Natural killer cell (primary cell): ENCODE measurements at regions not wholly inside any gene's neighbourhood (a gene's known extent, or its start where the extent isn't known, plus 50 kb on each side); places are given as distances from the start of the nearest gene placed in this dataset.

Experiments used
- ATAC-seq, 3 donors: fragments of 150-1000 bp in 2 of 3; fragments of 200-7000 bp in 1 of 3; cut with Tn5 transposase; 1 replicate in 1 of 3; 2 replicates in 2 of 3; pipeline ENCODE4 v1.10.0; 2021; ENCODE audit warnings: mild to moderate bottlenecking in 2 of 3, moderate library complexity in 2 of 3
- DNase-seq, 2 donors: peaks; one replicate each; pipeline versions ENCODE4 v3.0.0 to v3.0.0-alpha.2; 2013 to 2021; ENCODE audit warnings: mixed read lengths in 1 of 2
- H3K27ac ChIP-seq: one replicate; pipeline ENCODE4 v1.5.1; 2013; ENCODE audit warnings: mild to moderate bottlenecking, low read length
- H3K27me3 ChIP-seq: one replicate; pipeline ENCODE4 v1.6.1; 2013; ENCODE audit warnings: low read length; ENCODE audit not compliant: control insufficient read depth, insufficient read depth
- H3K36me3 ChIP-seq: one replicate; pipeline ENCODE4 v1.6.1; 2013; ENCODE audit warnings: low read length; ENCODE audit not compliant: control insufficient read depth, insufficient read depth
- H3K4me1 ChIP-seq: one replicate; pipeline ENCODE4 v1.6.1; 2013; ENCODE audit warnings: low read length; ENCODE audit not compliant: control insufficient read depth, insufficient read depth
- H3K4me3 ChIP-seq: one replicate; pipeline ENCODE4 v1.5.1; 2013; ENCODE audit warnings: low read length
- H3K9me3 ChIP-seq: one replicate; pipeline ENCODE4 v1.6.1; 2013; ENCODE audit warnings: low read length; ENCODE audit not compliant: control insufficient read depth, insufficient read depth
- H3K27ac Mint-ChIP-seq, 2 donors: one replicate each; pipeline ENCODE4 v1.8.0; 2022; ENCODE audit warnings: mild to moderate bottlenecking in 2 of 2, mixed read lengths in 2 of 2, moderate library complexity in 1 of 2
- H3K27me3 Mint-ChIP-seq, 2 donors: one replicate each; pipeline ENCODE4 v1.8.0; 2022; ENCODE audit warnings: low read depth in 2 of 2, mixed read lengths in 2 of 2
- H3K36me3 Mint-ChIP-seq: one replicate; pipeline ENCODE4 v1.8.0; 2022; ENCODE audit warnings: mixed read lengths
- H3K4me1 Mint-ChIP-seq, 2 donors: one replicate each; pipeline ENCODE4 v1.8.0; 2022; ENCODE audit warnings: mixed read lengths in 2 of 2
- H3K4me3 Mint-ChIP-seq: one replicate; pipeline ENCODE4 v1.8.0; 2022; ENCODE audit warnings: mild to moderate bottlenecking, moderate library complexity, mixed read lengths
- H3K9me3 Mint-ChIP-seq, 2 donors: one replicate each; pipeline ENCODE4 v1.8.0; 2022; ENCODE audit warnings: mixed read lengths in 2 of 2
- whole genome bisulfite sequencing: methylation state at CpG from one replicate; pipeline ENCODE4 v1.1.7; 2013; ENCODE audit warnings: missing lambda C conversion rate; ENCODE audit not compliant: insufficient coverage; 5-methylcytosine and 5-hydroxymethylcytosine counted together
- intact Hi-C: fragments of 100-400 bp; cut with micrococcal nuclease; formaldehyde crosslinking; loops from one replicate; pipeline ENCODE4 v1.14.2; 2022
- TF ChIP-seq, protein P1 (sequence below): fragments of 200-600 bp; IDR thresholded peaks from one replicate; pipeline ENCODE4 v1.8.0; 2022; ENCODE audit warnings: antibody characterized with exemption

- Mint-ChIP-seq H3K4me3 (no peak overlapping the region), H3K36me3 (no peaks in the 10 kb centered on the region), H3K27ac (no peak overlapping the region), H3K4me1 (no peaks in the 10 kb centered on the region), H3K9me3 (no peaks in the 10 kb centered on the region), H3K27me3 (peaks cover 0 to 8% of the 10 kb centered on the region in 2 donors)
- Histone ChIP-seq H3K4me3 (no peak overlapping the region), H3K9me3 (no peaks in the 10 kb centered on the region), H3K36me3 (no peaks in the 10 kb centered on the region), H3K4me1 (no peaks in the 10 kb centered on the region), H3K27ac (no peak overlapping the region), H3K27me3 (no peaks in the 10 kb centered on the region)
- TF ChIP-seq, protein P1, sequence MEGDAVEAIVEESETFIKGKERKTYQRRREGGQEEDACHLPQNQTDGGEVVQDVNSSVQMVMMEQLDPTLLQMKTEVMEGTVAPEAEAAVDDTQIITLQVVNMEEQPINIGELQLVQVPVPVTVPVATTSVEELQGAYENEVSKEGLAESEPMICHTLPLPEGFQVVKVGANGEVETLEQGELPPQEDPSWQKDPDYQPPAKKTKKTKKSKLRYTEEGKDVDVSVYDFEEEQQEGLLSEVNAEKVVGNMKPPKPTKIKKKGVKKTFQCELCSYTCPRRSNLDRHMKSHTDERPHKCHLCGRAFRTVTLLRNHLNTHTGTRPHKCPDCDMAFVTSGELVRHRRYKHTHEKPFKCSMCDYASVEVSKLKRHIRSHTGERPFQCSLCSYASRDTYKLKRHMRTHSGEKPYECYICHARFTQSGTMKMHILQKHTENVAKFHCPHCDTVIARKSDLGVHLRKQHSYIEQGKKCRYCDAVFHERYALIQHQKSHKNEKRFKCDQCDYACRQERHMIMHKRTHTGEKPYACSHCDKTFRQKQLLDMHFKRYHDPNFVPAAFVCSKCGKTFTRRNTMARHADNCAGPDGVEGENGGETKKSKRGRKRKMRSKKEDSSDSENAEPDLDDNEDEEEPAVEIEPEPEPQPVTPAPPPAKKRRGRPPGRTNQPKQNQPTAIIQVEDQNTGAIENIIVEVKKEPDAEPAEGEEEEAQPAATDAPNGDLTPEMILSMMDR, result no peak
- 78% methylated on average over 7 of the region's 7 CpGs for WGBS
- intact Hi-C loops, result no loop called here
- DNase-seq (no peak), ATAC-seq (no peak)
These were observed 424.4 kb downstream of the TCERG1L start for GRCh38 chr10:130887170-130887569.

- peaks cover 0 to 8% of the 10 kb centered on the region in 2 donors for H3K27me3 Mint-ChIP-seq
- intact Hi-C loops, result no loop called here
- no peaks in the 10 kb centered on the region for H3K9me3 ChIP-seq
- H3K27ac Mint-ChIP-seq, result no peak overlapping the region
- ATAC-seq, result no peak
- H3K4me3 Mint-ChIP-seq, result no peak overlapping the region
- TF ChIP-seq, protein P1, result no peak
- H3K36me3 Mint-ChIP-seq, result no peaks in the 10 kb centered on the region
- H3K4me1 ChIP-seq, result no peaks in the 10 kb centered on the region
- DNase-seq, result no peak
- H3K27ac ChIP-seq, result no peak overlapping the region
- WGBS, result 77% methylated on average over 2 of the region's 2 CpGs
- no peaks in the 10 kb centered on the region for H3K4me1 Mint-ChIP-seq
- no peak overlapping the region for H3K4me3 ChIP-seq
- no peaks in the 10 kb centered on the region for H3K9me3 Mint-ChIP-seq
- H3K27me3 ChIP-seq, result no peaks in the 10 kb centered on the region
- H3K36me3 ChIP-seq, result no peaks in the 10 kb centered on the region
These were observed 423.0 kb downstream of the TCERG1L start for GRCh38 chr10:130888493-130888892.

DNA sequence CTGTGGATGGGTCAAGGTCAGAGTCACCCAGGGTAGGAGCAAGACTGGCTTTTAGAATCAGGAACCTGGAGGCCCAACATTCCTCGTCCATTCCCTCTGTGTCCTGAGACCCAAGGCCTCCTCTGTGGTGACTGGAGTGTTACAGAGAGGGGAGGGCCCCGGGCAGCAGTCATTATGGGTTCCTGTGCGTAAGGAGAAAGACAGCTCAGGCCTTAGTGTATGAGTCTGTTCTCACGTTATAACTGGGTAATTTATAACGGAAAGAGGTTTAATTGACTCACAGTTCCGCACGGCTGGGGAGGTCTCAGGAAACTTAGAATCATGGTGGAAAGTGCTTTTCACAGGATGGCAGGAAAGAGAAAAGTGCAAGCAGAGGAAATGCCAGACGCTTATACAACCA lies 422.3 kb downstream of the TCERG1L start:
- no peaks in the 10 kb centered on the region for H3K4me1 ChIP-seq
- Mint-ChIP-seq H3K27ac (no peak overlapping the region), H3K36me3 (no peaks in the 10 kb centered on the region), H3K27me3 (peaks cover 0 to 8% of the 10 kb centered on the region in 2 donors), H3K4me3 (no peak overlapping the region), H3K4me1 (no peaks in the 10 kb centered on the region), H3K9me3 (no peaks in the 10 kb centered on the region)
- intact Hi-C loops, result no loop called here
- DNase-seq (no peak), ATAC-seq (no peak)
- no peaks in the 10 kb centered on the region for H3K36me3 ChIP-seq
- H3K27me3 ChIP-seq, result no peaks in the 10 kb centered on the region
- H3K9me3 ChIP-seq, result no peaks in the 10 kb centered on the region
- H3K4me3 ChIP-seq, result no peak overlapping the region
- 65% methylated on average over 7 of the region's 8 CpGs for WGBS
- TF ChIP-seq, protein P1, result no peak
- no peak overlapping the region for H3K27ac ChIP-seq

- Mint-ChIP-seq H3K27ac (no peak overlapping the region), H3K36me3 (no peaks in the 10 kb centered on the region), H3K4me1 (no peaks in the 10 kb centered on the region), H3K4me3 (no peak overlapping the region), H3K9me3 (no peaks in the 10 kb centered on the region), H3K27me3 (peaks cover 0 to 8% of the 10 kb centered on the region in 2 donors)
- no peak for DNase-seq
- TF ChIP-seq, protein P1, result no peak
- H3K27ac ChIP-seq, result no peak overlapping the region
- H3K4me3 ChIP-seq, result no peak overlapping the region
- WGBS, result 50% methylated on average over 3 of the region's 6 CpGs
- no peaks in the 10 kb centered on the region for H3K4me1 ChIP-seq
- no peaks in the 10 kb centered on the region for H3K27me3 ChIP-seq
- no peaks in the 10 kb centered on the region for H3K36me3 ChIP-seq
- intact Hi-C loops, result no loop called here
- no peaks in the 10 kb centered on the region for H3K9me3 ChIP-seq
- no peak for ATAC-seq
These were observed 421.7 kb downstream of the TCERG1L start for GRCh38 chr10:130889780-130890179.
